HG02763 (cell line): ENCODE measurements at regions not wholly inside any gene's neighbourhood (a gene's known extent, or its start where the extent isn't known, plus 50 kb on each side); places are given as distances from the start of the nearest gene placed in this dataset.
"Not testable (repeated sequence)": the region's sequence is repeated elsewhere in the genome, so short reads cannot be mapped to it uniquely, and the experiment has no call there.

Experiments
- ATAC-seq: cut with Tn5 transposase; IDR thresholded peaks from one replicate; pipeline ENCODE4 v1.9.1; 2021; ENCODE audit warnings: mild to moderate bottlenecking, moderate library complexity; ENCODE audit not compliant: unreplicated experiment

DNA sequence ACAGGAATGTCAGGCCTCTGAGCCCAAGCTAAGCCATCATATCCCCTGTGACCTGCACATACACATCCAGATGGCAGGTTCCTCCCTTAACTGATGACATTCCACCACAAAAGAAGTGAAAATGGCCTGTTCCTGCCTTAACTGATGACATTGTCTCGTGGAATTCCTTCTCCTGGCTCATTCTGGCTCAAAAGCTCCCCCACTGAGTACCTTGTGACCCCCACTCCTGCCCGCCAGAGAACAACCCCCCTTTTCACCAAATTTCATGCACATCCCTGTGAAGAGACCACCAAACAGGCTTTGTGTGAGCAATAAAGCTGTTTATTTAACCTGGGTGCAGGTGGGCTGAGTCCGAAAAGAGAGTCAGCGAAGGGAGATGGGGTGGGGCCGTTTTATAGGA is 447.4 kb downstream of the FGF13 start:
- ATAC-seq: not testable (repeated sequence)

DNA sequence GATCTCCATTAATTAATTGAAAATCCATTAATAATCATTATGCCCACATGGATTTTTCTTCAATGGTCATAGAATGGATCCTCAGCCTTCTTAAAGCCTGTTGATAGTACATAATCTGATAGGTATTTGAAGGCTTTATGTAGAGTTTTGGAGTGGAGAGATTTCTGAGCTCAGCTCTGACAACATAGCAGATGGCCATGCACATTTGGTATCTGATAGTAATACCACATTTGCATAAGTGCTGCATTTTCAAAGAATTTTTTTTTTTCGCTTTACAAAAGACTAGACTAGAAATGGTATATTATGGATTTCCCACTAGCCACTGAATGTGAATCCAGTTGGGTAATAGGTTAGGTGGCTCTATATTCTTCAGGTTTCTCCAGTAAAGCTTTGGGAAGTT is 440.6 kb downstream of the FGF13 start:
- ATAC-seq: no peak

DNA sequence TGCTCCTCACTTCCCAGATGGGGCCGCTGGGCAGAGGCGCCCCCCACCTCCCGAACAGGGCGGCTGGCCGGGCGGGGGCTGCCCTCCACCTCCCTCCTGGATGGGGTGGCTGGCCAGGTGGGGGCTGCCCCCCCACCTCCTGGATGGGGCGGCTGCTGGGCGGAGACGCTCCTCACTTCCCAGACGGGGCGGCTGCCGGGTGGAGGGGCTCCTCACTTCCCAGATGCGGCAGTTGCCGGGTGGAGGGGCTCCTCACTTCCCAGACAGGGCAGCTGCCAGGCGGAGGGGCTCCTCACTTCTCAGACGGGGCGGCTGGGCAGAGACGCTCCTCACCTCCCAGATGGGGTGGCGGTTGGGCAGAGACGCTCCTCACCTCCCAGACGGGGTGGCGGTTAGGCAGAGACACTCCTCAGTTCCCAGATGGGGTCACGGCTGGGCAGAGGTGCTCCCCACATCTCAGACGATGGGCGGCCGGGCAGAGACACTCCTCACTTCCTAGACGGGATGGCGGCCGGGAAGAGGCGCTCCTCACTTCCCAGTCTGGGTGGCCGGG is 428.8 kb downstream of the FGF13 start:
- ATAC-seq: not testable (repeated sequence)

DNA sequence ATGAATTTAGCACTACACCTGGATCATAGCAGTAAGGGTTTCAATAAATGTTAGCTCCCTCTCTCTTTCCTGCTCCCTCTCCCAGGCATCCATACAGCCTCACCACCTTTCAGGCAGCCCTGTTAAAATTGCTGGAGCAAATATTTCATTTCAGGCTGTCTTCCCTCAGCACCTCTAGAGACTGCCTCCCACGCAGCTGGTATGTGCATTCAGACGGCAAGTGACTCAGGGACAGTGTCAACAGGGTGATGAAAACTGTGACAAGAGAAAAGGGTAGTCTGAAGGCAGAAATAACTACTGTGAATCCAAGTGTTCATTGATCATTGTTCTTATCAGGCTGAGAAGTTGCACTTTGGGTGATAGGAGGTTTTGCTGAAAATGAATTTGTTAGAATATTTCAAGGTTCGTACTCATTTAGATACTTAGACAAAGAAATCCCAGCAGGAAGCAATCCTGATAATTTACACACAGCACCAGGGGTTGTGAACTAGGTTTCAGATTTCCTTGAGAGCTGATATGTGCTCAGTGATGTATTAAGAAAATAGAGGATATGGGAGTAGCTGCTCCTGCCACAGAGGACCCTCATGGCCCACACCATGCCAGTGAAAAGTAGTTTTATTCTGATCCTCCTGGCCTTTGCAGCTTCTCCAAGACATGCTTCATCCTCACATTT is 424.2 kb downstream of the FGF13 start:
- no peak for ATAC-seq

DNA sequence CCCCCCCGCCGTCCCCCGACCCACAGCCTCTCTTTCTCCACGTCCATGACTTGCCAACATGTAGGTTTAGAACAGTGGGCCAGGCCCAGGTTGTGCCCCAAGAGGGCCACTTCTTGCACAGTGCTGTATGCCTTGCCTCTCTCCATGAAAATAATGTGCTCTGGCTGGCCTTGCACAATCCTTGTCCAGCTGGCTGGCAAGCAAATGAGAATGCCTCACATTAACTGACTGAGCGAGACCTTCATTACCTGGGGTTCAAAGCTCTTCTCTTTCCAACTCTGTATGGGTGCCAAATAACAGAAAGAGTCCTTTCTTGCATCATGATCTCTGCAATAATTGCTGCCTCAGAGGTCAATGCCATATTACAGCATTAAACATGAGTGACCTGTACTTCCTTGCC is 416.6 kb downstream of the FGF13 start:
- ATAC-seq: no peak

DNA sequence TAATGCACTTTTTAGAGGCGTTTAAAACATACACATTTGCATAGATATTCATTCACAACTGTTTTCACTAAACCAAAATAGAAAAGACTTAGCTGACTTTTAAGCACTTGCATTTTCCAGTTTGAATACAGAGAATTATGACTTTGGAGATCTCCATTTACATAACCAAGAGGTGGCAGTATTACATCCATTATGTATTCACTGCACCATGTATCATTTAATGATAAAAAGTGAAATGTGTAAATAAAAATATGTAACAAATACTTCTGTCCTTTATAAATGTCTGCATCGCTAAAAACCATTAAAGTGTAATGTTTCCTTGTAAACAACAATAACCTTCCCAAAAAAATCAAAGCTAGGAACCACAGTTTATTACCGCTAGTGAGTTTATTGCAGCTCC is 413.2 kb downstream of the FGF13 start:
- ATAC-seq: no peak

DNA sequence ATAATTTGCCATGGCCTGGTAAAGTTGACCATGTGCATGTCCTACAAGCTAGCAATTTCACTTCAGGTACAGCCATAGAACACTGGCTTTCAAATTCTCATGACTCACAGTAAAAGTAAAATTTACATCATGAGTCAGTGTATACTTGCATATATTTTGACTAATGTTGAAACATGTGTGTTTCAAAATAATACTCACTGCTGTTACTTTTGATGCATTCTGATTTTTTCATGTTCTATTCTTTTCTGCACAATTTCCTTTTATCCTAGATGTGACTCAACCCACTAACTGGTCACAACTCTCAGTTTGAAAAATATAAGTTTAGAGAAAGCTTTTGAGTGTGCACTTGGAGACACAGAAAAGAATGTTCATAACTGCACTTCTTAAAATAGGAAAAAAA is 365.7 kb downstream of the FGF13 start:
- ATAC-seq: no peak

DNA sequence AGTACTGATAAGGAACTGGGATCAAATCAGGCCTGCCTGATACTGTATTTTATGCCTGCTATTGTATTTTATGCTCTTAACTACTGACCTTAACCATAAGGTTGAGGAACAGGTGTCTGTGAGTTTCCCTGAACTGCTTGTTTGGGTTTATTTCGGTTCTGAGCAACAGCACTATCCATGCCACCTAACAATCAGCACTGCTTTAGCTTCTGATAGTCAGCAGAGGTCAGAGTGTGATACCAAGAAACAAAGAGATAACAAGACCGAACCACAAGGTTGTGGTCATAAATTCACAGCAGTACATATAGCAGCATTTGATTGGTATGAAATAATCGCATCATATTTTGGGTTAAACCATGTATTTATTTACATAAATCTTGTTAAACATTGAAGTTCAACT is 362.2 kb downstream of the FGF13 start:
- ATAC-seq: no peak

DNA sequence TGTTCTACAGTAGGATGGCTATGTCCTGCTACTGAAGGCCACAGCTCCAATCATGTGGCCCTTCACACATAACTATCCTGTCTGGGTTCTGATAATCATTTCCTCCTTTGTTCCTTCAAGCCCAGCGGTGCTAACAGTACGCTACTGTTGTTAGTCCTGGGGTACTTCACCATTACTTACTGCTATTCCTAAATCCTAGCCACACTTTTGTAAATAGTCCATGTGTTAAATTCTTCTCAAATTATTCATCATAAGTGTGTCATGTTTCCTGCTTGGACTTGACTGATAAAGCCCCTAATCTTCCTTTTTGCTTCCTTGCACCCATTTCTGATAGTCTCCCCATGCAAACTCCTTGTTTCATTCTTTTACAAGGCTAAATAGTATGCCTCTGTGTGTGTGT is 332.6 kb downstream of the FGF13 start:
- no peak for ATAC-seq

DNA sequence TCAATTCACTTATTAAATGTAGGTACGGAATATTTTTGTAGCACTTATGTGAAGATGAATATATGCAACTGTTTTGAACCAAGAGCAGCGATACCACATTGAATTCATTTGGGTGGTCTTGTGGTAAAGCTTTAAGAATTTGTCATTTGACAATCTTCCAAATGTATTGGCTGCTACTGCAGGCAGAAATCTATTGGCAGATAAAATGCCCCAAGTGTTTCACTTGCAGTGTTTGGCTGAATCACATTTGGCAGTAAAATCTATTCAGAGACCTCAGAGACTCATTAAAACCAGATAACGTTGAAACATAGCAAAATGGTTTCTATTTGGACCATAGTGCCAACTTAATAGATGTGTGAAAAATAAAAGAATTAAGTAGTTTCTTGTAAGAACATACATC is 303.4 kb downstream of the FGF13 start:
- ATAC-seq: no peak

DNA sequence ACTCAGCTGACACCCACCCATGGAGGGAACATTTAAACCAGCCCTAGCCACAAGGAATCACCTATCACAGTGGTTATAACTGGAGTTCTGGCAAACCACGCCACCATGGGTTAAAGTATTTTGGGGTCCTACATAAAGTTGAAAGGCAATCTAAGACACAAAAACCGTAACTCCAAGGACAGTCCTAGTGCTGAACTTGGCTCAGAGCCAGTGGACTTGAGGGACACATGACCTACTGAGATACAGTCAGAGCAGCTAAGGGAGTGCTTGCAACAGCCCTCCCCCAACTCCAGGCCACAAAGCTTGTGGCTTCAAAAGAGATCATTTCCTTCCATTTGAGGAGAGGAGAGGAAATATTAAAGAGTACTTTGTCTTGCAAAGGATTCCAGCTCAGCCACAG is 300.5 kb downstream of the FGF13 start:
- ATAC-seq: no peak
